ENCODE measurements at regions not wholly inside any gene's neighbourhood (a gene's known extent, or its start where the extent isn't known, plus 50 kb on each side); places are given as distances from the start of the nearest gene placed in this dataset.
"Not testable (repeated sequence)": the region's sequence is repeated elsewhere in the genome, so short reads cannot be mapped to it uniquely, and the experiment has no call there.

- DNase-seq (ENCODE audit: low read depth): no peak
Measured at GRCh38 chr4:161329852-161330251, 833.9 kb downstream of the FSTL5 start.

GRCh38 chr4:161321706-161322105 lies 842.1 kb downstream of the FSTL5 start:
- DNase-seq (ENCODE audit: low read depth): no peak

GRCh38 chr4:161320377-161320776 lies 843.4 kb downstream of the FSTL5 start:
- DNase-seq (ENCODE audit: low read depth): peak; percentile 0

GRCh38 chr4:161317000-161317399 lies 846.8 kb downstream of the FSTL5 start:
- DNase-seq (ENCODE audit: low read depth): no peak

- DNase-seq (ENCODE audit: low read depth): no peak
Measured at GRCh38 chr4:161314371-161314770, 849.4 kb downstream of the FSTL5 start.

GRCh38 chr4:161303551-161303950 lies 860.2 kb downstream of the FSTL5 start:
- no peak for DNase-seq (ENCODE audit: low read depth)

GRCh38 chr4:161291222-161291621 lies 872.6 kb downstream of the FSTL5 start:
- no peak for DNase-seq (ENCODE audit: low read depth)

- DNase-seq (ENCODE audit: low read depth): no peak
Measured at GRCh38 chr4:161287678-161288352, 876.0 kb downstream of the FSTL5 start.

GRCh38 chr4:161285461-161285860 lies 878.3 kb downstream of the FSTL5 start:
- DNase-seq (ENCODE audit: low read depth): no peak

GRCh38 chr4:161280929-161281328 lies 882.9 kb downstream of the FSTL5 start:
- DNase-seq (ENCODE audit: low read depth): no peak

GRCh38 chr4:161279095-161279494 lies 884.7 kb downstream of the FSTL5 start:
- DNase-seq (ENCODE audit: low read depth): no peak

- not testable (repeated sequence) for DNase-seq (ENCODE audit: low read depth)
Measured at GRCh38 chr4:161277150-161277787, 886.5 kb downstream of the FSTL5 start.

GRCh38 chr4:161273607-161274006 lies 890.2 kb downstream of the FSTL5 start:
- no peak for DNase-seq (ENCODE audit: low read depth)

GRCh38 chr4:161260819-161261218 lies 903.0 kb downstream of the FSTL5 start:
- DNase-seq (ENCODE audit: low read depth): no peak

GRCh38 chr4:161256716-161257115 lies 907.1 kb downstream of the FSTL5 start:
- DNase-seq (ENCODE audit: low read depth): no peak

GRCh38 chr4:161256172-161256571 lies 907.6 kb downstream of the FSTL5 start:
- DNase-seq (ENCODE audit: low read depth): no peak

- no peak for DNase-seq (ENCODE audit: low read depth)
Measured at GRCh38 chr4:161254375-161254774, 909.4 kb downstream of the FSTL5 start.

GRCh38 chr4:161252520-161253141 lies 911.2 kb downstream of the FSTL5 start:
- no peak for DNase-seq (ENCODE audit: low read depth)

GRCh38 chr4:161249779-161250440 lies 913.9 kb downstream of the FSTL5 start:
- DNase-seq (ENCODE audit: low read depth): no peak

- no peak for DNase-seq (ENCODE audit: low read depth)
Measured at GRCh38 chr4:161248880-161249279, 914.9 kb downstream of the FSTL5 start.

GRCh38 chr4:161247831-161248230 lies 916.0 kb downstream of the FSTL5 start:
- no peak for DNase-seq (ENCODE audit: low read depth)

- no peak for DNase-seq (ENCODE audit: low read depth)
Measured at GRCh38 chr4:161238033-161238432, 925.8 kb downstream of the FSTL5 start.

GRCh38 chr4:161237495-161237894 lies 926.3 kb downstream of the FSTL5 start:
- no peak for DNase-seq (ENCODE audit: low read depth)
